NCI-H748 treated with DMSO at 0.1 percent for 48 hours (cell line): ENCODE measurements at regions not wholly inside any gene's neighbourhood (a gene's known extent, or its start where the extent isn't known, plus 50 kb on each side); places are given as distances from the start of the nearest gene placed in this dataset.
A peak's percentile ranks its signal among the peaks of the same experiment; 100 is the strongest.
"Not testable (repeated sequence)": the region's sequence is repeated elsewhere in the genome, so short reads cannot be mapped to it uniquely, and the experiment has no call there.

Experiments used
- DNase-seq: peaks from one replicate; lab custom pipeline; 2025; lab: John Stamatoyannopoulos, UW

DNA sequence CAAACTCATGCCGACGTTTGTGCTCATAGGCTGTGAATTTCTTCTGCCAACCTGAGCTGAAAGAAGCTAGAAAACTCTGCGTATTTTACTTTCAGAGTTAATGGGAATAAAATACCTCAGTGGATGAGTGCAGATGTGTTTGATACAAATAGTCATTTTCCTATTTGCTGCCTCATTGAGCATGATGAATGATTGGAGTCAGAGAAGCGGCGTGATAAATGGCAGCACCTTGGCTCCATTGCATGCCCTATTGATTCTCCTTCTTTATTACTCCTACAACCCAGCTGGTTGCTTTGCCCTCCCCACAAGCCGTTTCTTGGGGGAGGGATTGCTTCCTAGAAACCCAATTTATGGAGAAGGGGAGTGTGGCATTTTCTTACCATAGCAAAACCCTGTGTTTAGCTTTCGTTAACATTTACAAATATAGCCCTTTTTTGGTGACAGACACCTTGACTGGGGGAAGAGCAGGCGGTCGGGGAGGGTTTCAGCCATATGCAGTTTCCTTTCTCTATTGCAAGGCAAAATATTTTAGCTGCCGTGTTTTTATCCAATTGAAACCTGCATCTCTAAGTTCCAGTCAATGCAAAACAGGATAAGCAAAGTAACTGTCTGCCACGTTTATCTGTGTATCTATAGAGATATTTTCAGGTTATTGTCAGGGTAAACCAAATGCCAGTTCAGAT is 93.1 kb upstream of the TBCA start:
- DNase-seq: peak; percentile 77

DNA sequence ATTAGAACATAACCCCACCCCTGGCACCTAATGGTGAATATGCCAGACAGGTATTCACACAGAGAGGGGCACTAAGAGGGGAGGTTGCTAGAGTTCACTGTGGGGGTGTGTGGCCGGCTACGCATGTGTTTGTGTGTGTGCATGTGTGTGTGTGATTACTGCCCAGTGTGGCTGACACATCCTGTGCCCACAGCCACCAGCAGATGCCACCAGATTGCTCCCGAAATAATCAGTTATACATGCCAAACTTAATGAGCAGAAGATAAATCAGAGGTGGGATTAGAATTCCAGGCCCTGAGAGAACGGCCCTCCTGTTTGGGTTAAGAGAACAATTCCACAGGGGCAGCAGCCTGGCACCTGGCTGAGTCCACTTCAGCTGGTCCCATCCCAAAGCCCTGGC is 91.8 kb upstream of the TBCA start:
- no peak for DNase-seq

DNA sequence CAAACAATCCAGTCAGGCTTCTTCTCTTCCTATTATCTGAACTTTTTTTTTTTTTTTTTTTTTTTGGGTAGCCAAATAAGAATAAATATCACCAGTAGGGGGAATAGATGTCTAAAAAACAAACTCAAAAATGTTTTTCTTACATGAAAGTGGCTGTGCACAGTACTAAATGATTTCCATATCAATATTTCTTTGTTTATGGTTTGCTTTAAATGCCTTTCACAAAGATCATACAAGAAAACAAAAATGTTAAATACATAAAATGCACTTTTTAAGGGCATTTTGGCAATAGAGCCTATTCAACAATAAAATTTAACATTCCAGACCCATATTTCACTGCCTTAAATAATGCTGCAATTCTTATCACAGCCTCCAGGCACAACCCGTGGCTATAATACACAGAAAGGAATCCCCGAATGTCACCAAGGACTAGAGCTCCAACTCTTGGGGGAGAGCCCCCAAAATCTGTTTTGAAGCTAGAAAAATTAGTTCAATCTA is 91.1 kb upstream of the TBCA start:
- no peak for DNase-seq

DNA sequence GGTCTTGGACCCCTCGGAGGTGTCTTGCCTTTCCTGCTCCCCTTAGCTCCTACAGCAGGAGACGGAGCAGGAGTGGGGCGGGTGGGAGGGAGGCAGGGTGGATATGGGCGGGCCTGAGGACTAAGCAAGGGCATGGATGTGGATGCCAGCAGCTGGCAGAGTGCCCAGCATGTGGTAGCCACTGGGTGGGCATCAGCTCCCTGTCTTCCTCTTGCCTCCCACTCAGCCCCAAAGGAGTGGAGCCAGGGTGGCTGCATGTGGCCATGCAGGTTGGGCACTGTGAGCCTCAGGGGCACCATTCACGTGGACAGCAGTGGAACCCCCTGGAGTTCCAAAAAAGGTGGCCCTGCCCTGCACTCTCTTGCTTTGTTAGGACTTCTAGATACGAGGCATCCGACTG is 90.1 kb upstream of the TBCA start:
- DNase-seq: no peak

DNA sequence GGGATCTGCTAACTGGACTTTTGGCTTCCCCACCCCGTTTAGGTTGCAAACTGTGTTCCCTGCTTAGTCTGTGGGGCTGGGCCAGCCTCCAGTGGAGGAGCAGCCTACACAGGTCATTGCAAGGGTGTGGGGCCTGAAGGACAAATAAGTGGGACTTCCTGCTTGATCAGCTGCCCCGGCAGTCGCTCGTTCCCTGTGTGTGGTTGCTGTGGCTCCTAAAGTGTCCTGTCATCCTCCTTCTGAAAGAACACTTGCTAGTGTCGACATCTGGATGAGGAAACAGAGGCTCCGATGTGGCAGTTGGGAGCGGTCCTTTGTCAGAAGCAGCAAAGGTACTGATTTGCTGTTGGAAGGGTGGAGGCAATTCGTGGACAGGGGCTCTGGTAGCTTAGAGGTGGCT is 88.9 kb upstream of the TBCA start:
- no peak for DNase-seq

DNA sequence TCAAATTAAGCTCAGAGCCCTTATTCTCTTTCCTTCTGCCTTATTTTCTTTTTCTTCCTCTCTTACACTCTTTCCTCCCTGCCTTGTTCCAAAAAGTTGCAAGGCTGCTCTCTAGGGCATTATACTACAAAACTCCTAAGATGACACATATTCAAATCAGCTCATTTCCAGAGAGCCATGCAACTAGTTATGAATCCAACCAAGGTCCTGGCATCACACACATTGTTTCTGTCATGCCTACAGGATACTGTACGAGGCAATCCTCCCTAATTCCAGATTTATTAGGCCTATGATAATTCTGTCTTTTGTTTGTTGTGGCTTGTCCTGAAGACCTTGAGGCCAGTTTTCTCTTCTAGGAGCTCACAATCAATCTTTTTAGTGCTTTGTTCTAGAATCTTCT is 87.0 kb upstream of the TBCA start:
- DNase-seq: no peak

DNA sequence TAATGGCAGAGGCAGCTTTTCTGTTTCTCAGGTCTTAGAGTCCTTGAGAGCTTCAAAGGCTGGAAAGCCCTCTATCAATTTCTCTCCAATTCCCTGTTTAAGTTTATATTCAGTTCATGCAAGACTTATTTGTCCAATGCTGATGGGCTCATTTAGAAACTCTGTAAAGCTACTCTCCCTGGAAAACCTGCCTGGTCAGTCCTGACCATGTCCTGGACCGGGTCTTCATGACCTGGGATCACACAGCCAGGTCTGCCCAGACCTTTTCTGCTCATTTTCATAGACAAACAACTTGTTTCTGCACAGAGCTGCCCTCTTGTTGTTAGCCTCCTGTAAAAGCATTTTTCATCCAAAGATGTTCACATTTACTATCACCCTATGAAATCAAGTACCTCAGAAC is 85.4 kb upstream of the TBCA start:
- DNase-seq: no peak

DNA sequence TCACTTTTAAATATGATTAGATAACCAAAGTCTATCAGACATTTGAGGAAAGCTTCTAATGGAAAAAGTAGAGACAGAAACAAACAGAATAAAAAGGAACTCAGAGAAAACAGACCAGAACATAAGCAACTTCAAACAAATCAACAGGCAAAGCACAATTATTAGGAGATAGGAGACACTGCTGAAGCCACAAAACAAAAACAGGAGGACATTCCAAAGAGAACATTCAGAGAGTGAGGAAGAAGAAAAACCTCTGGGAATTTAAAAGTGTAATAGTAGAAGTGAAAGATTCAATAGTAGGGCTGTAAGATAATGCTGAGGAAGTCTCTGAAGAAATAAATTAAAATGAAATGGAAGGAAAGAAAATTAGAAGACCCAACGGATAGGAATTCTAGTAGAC is 83.2 kb upstream of the TBCA start:
- no peak for DNase-seq

DNA sequence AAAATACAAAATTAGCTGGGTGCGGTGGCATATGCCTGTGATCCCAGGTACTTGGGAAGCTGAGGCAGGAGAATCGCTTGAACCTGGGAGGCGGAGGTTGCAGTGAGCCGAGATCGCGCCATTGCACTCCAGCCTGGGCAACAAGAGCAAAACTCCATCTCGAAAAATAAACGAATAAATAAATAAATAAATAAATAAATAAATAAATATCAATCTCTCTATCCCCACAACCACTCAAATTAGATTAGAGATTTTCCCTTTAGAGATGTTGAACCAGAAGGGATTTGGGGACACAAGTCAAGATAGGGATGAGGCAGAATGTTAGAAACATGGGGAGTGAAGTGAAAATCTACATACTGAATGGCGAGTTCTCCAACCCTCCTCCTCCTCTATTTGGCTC is 82.5 kb upstream of the TBCA start:
- DNase-seq: not testable (repeated sequence)

DNA sequence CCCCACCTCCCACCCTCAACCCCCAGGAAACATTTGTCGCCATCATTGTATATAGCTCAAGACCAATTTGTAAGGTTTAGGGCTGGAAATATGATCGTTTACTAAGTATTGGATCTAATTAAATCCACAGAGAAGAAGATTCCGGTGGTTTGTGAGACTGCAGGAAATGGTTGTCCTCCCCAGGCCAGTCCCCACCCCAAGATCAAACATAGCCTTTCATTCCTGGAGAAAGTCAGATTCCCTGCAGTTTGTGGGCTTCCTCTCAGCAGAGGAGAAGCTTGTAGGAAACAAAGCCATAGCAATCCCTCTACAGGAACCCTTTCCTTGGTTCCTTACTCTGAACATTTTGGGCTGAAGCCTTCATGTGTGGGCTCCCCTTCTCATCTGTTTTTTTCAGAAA is 79.2 kb upstream of the TBCA start:
- no peak for DNase-seq

DNA sequence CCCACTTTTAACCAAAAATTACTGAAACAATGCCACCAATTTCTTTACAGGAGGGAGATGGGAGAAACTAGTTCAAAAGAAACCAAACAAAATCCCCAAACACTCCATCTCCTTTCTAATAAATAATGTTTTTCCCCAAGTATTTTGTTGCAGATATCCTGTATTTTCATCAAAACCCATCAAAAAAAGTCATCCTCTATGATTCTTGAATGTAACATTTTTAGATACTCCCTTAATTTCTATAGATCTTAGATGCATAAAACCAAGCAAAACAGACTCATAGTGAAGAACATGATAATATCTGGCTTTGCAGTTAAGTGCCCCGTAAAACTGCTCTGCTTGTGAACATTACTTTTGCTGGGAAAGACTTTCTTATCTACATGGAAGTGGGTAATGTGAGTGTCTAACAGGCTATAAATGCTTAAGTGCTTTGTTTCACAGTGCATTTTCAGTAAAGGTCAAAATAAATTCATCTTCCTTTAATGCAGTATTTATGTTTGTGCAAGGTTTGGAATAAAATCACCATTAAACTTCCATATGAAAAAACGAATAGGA is 77.3 kb upstream of the TBCA start:
- no peak for DNase-seq

DNA sequence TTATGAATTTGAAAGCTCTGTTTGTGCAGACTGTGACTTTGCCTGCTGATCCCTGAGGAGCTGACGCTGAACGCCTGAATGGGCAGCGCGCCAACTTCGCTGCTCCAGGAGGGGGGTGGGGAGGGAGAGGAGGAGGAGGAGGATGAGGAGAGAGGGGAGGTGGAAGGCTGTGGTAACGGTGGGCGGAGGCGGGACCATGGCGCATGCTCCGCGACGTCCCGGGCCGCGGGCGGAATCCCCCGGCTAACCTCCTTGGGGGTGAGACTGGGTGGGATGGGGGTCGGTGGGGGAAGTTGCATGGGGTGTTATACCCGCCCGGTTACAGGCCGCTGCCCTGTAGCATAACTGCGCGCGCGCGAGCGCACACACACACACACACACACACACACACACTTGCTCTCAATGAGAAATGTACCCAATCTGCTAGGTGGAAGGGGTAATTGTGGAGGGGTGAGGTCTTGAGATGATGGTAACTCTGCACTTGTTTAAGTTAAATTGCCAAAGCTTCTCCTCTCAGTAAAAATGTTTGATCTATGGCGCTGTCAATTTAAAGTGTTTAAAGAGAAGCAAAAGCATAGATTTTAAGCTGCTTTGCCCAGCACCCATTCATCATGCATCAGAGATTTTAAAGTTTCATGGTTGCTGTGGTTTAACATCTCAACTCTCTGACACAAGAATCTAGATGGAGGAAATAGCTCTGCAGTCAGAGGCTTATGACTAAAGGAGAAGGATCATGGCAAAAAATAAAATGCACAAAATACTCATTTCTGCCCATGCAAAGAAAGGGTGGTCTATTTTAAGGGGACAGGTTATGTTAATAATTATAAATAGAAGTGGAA is 76.6 kb upstream of the TBCA start:
- no peak for DNase-seq

DNA sequence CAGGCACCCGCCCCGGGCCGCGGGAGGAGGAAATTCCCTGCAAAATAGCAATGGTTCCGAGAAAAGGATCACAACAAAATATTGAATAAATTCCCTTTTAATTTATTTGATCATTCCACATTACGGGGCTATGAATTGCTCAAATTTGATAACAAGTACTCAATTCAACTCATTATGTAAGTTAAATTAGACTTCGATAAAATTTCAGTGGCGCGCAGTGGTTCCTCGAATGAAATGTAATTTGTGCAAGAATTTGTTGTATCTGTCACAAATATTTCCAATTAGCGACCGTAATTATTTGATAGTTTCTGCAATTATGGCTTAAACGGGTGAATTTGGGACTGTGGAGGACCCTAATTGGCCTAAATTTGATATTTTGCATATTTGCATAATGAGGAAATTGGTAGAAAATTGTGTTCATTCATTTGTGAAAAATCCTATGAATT is 76.0 kb upstream of the TBCA start:
- DNase-seq: no peak

DNA sequence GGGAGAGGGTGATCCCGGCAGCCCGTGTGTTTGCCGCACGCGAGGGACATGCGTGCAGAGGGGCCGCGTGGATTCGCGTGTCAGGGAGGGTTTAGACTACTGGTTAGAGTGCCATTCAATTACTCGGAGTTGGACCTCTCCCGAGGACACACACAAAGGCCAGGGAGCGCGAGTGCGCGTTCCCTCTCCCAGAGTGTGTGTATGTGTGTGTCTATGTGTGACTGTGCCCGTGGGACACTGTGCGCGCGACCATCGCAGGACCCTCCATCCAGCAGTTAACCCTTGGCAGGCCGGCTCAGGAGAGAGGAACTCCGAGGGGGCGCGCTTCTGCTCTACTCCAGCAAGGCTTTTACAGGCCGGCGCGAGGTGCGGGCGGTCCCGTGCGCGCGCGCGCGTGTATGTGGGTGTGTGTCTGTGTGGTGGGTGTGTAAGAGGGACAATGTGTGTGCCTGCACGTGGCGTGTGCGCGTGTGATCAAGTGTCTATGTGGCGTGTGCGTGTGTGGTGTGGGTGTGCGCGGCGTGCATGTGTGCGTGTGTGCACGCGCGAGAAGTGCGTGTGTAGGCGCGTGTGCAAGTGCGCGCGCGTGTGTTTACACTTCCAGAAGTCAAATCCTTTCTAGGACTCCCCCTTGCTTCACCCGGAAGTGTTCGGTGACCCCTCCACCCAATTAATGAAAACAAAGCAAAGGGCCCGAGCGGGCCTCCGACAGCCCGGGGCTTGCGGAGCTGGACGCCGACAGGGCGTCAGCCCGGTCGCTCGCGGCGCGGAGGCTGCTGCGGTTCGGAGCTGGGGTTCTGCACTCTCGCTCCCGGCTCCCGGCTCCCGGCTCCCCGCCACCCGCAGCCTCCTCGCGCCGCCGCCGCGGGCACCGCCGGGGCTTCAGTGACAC is 75.3 kb upstream of the TBCA start:
- no peak for DNase-seq

DNA sequence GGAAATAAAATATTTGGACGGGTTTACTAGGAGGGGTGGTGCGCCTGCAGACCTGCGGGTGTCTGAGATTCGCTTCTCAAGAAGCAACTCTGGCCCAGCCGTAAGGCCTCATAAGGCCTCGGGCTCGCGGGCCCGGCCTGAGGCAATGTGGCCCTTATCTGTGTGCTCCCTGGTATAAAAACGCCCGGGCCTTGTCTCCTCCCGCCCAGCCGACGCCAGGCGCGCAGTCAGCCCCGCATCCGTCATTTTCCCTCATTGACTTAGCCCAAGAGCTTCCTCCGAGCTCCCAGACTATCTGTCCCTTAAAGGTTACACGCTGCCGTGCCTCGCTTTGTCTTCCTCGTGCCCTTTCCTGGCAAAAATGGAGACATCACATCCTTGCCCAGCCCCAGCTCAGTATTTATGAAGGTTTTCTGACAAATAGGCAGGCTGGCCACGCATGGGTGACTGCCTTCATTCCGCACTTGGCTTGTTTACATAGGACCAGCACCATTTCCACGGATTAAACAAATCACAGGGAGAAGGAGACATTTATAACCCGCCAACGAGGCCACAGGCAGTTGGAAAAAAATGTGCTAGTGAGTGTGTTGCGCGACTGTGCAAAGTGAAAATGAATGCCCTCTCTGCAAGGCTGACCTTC is 74.5 kb upstream of the TBCA start:
- DNase-seq: no peak

DNA sequence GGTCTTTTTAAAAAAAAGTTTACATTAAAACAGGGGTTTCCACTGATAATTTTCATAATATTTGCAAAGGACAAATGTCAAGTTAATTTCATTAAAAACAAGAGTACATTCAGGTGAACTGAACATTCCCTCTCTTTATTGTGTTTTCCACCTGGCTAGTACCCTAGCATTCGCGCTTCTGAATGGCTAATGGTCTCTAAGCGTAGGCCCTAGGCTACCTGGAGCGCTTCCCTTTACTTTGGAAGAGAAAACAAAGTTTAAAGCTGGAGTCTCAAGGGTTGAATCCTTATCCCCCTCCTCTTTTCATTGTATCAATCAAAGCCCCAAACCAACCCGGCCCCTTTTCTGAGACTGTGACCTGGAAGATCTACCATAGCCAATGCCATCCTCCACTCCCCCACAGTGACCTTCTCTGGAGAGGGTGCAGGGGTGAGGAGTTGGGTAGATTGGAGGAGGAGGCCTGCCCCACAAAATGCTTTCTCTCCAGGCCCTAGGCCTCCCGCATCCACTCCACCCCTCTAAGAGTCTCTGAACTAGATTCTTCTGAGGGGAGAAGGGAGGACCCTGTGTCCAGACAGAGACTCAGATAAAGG is 73.3 kb upstream of the TBCA start:
- DNase-seq: no peak

DNA sequence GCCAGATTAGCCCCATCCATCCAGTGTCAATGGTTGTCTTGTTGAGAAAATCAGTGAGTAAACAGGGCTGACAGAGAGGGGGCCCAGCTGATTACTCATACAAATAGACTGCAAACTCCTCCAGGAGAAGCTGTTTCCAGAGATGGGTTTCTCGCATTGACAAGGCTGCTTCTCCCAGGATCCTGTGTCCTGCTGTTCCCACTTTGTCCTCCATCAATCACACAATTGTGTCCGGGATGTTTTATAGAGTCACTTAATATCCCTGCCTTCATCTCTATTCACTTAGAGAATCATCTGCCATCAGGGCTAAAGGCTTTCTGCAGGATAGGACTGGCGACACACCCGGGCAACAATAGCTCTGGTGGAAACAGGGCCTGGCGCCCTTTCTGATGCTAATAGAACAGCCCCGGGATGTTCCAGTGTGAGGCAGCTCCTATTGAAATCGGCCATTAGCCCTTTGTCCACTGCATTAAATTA is 71.7 kb upstream of the TBCA start:
- DNase-seq: peak; percentile 89

DNA sequence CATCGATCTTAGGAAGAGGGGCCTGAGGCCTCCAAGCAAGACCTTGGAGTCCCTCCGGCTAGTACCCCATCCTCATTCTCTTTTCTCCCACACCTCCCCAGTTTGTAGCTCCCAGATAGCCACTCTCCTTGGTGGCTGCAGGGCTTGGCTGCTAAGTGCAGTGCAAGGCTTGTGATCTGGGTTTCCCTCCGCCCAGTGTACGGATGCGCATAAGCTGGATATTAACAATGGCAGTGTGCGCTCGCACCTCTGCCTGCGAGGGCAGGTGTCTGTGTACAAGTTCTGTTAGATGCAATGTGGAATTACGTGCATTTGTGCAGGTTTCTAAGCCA is 71.0 kb upstream of the TBCA start:
- no peak for DNase-seq

DNA sequence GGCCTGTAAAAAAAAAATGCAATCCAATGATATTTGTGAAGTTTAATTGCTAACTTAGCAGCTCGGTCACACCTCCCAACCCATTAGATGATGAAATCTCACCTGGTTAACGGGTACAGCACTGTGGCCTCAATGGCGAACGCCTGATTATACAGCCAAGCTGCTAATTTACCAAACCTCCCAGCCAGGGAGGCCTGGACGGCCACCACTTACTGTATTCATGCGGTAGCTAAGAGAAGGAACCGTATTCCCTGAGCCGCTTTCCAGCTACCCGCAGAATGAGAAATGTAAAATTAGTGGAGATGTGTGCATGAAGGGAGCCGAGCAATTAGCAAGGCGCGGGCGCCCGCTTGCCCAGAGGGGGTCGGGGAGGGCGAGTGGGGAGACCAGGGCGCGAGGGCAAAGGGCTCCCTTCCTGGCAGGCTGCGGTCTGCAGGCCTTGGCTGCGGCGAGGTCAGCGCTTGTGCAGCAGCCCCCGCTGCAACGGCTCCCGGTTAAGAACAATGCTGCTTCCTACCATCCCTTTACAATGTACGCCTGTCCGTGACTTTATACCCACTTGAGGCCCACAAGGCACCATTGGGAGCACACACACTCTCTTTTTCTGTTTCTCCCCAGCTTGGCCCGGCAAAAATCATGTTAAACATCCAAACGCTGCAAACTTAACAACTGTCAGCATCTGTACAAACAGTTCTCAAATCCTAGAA is 70.4 kb upstream of the TBCA start:
- DNase-seq: no peak

DNA sequence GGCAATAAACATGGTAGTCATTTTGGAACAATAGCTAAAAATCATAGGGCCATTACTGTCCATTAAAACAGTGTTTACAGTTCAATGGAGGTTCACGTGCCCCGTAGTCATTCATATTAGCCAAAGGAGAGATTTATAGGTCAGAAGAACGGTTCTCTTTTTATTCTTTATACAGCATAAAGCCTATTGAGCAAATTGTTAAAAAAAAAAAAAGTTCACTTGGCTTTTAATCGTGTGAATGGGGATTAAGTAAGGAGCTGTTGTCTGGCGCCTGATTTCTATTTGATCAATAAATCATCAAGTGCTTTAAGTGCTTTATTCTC is 69.1 kb upstream of the TBCA start:
- DNase-seq: peak; percentile 87
